ENCODE measurements at regions not wholly inside any gene's neighbourhood (a gene's known extent, or its start where the extent isn't known, plus 50 kb on each side); places are given as distances from the start of the nearest gene placed in this dataset.
"Not testable (repeated sequence)": the region's sequence is repeated elsewhere in the genome, so short reads cannot be mapped to it uniquely, and the experiment has no call there.

DNA sequence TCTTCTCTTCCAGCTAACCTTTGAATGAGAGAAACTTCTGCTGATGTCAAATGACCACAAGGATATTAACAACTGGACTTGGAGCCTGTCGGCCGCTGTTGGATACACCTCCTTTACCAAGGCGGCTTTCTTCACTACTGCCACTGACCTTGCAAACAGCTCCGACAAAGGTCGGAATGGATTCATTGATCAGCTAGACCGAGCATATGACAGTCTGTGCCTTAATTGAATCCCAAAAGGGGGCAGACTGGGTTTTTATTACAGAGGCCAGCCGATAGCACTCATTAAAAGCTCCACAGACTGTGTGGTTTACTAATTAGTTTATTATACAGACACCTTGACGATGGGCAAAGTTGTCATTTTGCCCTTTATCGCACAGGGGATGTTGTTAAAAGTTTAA is 394.5 kb downstream of the RERGL start:
- no peak for DNase-seq

DNA sequence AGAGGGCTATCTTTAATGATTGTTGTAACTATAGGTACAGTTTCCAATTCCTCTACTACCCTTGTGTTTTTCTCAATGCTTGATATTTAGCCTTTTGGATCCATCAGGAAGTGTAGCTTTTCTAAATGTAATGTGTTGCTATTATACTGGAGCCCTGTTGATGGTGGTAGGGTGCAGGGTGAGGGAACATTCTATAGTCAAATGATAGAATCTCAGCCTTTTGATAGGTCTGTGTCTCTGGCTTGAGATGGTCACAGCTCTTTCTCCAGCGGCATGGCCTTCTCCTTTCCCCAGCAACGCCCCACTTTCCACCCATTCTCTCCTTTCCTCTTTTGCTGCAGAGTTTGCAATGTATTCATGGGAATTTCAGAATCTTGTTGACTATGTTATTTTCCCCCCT is 398.6 kb downstream of the RERGL start:
- DNase-seq = no peak

DNA sequence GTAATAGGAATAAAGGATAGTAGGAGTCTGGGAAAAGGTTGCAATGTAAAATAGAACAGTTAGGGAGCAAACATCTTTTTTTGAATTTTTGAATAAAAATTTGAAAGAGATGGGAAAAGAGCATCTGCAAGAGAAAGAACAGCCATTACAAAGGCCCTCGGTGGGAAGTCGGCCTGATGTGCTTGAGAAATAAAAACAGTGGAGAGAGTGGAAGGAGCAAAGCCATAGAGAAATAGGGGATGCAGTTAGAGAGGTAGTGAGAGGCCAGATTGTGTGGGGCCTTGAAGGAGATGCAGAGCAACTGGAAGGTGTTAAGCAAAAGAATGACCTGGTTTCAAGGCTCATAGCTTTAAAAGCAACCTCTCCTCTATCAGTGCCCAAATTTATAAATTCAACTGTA is 409.8 kb downstream of the RERGL start:
- no peak for DNase-seq

DNA sequence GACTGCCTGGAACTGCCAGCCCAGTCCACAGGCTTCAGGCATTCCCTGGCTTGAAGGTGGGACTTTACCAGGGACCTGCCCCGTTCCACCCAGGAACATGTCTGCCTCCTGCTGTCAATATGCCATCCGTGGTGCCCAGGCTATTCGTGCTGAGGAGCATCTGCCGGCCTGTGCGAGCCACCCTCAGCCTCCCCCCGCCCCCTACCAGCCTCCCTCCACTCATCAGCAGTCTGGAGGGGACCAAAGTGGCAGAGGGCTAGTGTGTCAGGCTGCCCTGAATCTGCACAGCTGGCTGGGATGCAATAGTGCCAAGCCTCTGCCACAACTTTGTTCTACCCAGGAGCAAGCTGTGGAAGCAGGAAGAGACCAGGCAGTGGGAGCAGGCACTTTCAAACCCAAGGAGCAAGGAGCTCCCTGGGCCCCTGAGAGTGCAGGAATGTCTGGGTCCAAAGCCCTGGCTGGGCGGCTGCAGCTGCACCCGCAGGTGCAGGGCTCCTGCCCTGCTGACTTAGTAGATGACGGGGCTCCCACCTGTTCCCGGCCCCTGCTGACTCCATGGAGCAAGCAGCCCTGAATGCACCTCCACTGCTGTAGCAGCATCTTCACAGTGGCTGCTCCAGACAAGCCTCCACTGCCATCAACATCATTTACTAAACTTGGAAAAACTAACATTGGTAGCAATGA is 423.2 kb downstream of the RERGL start:
- no peak for DNase-seq

DNA sequence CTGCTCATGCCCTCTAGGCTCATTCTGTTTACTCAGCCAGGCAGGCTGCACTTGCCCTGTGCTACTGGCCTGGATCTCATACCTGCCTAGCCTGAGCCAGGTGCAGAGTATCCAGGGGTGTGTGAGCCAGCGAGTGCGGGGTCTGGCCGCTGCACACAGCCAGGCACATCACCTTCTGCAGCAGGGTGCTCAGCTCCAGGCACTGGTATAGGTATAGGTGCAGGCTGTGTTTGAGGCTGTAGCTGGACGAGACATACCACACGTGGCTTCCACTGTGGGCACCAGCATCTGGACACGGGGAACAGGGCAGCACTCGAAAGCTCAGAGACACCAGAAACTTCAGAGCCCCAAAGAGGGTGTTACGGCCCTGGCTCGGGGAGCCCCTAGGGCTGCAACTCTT is 424.2 kb downstream of the RERGL start:
- no peak for DNase-seq

DNA sequence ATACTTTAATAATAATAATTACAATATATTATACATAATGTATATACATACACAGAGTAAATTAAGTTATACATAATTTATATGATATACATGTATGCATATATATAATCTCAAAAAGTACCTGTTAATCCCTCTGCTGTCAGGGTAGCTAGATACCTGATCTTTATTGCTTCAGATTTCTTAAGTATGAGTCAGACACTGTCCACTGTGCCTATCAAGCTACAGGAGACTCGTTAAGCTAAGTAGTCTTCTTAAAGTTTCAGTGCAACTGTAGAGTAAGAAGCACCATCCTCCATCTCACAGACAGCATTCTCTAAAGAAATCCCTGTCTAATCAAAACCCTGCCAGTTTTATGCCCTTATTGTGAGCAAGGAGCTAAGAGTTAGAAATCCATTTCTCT is 428.7 kb downstream of the RERGL start:
- DNase-seq = no peak

DNA sequence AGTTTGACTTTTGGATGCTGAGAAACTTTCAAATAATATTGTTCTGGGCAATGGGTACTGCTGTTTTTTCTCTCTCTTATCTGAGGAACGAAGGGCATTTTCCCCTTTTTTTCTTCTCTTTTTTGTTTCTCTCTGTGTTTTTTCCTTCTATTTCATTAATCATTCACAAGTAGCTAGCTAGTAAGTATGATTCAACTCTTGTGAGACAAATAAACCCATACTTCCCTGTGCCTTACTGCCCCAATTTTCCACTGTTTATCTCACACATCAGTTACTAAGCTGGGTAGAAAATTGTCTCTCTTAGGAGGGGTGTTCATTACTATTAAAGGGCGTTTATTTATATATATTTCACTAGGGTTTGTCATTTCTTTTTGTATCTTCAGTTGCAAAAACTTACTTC is 437.6 kb downstream of the RERGL start:
- DNase-seq = no peak

DNA sequence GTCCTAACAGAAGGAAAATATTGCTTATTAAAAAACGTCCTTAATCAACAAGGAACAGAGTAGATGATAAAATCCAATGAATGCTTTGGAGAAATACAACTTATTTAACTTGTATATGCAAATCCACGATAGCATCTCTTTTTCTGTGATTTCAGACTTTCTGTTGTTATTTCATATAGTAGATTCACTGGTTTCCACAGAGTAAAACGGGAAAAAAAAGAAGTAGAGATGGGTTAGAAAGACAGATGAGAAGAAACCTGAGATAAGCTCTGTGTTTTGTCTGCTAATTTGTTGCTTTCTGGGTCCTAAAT is 447.7 kb downstream of the RERGL start:
- no peak for DNase-seq

DNA sequence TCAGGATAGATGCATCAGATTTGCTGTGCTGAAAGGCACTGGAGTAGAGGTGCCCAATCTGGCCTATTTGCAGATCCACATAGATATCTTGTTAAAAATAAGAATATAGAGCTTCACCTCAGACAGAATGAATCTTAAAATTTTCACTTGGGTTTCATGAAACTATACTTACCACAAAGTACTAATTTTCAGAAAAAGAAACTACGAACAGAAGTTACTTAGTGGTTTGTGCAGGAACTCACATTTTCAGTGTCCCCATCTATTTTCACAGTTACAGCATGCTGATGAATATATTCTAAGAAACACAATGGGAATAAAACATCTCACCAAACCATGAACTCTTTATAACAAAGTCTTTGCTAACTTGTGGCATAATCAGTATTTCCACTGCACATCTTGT is 449.4 kb downstream of the RERGL start:
- DNase-seq = no peak

DNA sequence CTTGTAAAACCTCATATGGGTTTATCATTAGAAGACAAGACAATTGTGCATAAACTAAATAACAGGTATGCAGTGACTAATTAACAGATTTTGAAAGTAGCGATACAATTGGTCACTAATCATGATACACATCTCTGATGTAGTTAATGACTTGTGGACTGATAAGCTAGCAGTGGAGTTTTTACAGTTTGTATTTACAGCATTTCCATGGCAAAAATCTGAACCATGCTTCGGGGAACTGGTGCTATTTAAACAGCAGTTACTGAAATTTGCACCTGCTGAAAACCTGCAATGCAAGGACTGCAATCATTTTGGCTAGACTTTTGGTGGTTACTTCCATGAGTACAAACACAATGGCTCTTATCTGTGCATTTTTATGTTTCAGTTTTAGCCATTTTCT is 471.2 kb downstream of the RERGL start:
- no peak for DNase-seq

DNA sequence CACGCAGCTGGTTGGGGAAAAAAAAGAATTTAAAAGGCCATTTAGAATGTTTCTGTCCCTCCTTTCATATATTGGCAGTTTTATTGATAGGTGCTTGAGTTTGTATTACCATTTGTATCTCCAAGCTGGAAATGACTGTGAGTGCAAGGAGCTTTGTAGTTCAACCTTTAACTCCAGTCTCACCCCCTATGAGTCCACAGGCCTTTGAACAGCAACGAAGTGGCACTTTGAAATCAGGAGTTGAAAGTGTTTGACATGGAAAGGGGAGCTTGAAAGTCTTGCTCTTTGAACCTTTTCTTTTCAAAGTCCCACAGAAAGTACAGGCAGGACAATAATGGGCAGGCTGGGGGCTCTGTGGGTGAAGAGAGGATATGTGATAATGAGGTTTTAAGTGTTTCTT is 480.3 kb downstream of the RERGL start:
- DNase-seq = no peak

DNA sequence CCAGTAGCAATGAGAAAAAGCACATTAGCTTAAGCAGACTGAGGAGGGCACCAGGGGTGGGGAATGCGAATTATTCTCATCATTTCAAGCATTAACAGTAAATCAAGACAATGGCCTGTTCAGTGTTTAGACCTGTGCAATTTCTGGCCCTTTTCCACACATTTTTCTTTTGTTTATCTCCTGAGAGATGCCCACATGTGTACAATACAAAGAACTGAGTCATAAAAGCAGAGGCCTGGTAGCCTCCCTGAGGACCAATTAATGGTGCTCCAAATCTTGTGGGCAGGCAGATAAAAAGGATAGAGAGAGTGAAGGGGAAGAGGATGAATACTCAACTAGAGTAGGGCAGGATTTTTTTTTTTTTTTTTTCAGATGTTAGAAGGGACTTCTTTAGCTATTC is 480.8 kb downstream of the RERGL start:
- DNase-seq = no peak

DNA sequence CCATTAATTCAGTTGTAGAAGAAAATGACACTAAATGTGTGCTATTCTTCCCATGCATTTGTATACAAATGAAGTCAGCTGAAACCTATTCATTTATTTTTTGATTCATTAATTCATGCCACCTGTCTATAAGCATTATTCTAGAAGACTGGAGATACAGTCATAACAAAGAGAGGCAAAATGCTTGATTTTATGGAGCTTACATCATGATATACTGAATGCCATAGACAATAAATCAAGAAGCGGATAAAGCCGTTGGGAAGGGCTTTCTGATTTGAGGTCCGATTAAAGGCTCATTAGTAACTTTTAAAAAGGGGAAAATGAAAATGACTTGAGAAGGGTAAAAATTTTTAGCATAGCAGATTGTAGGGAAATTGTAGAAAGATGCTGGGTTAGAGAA is 494.9 kb downstream of the RERGL start:
- no peak for DNase-seq

DNA sequence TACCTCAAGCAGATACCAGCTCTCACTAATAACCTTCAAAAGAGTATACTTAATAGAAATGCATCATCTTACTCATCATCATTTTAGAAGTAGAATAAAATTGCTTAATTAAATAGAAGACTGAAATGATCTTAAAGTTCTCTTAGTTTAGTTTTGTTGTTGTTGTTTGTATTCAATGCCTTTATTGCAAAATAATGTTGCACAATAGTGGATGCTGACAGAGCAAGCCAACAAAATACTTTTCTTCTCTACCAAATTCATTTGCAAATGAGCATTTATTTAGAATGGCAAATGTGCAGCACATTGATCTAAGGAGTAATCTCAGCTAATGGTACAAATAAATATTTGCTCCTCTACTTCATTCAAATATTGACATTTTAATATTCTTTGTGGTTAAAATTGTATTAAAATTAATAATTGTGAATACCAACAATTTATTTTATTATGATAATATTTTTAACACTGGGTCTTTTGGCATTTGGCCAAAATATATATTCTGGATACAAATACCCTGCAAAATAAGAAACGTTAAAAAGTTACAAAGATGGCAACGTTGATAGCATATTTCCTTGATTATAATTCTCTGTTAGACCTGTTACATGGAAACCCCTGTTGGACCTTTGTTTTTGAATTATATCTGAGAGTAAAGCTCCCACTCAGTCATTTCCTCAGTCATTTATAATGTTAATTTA is 496.1 kb downstream of the RERGL start:
- DNase-seq = no peak

DNA sequence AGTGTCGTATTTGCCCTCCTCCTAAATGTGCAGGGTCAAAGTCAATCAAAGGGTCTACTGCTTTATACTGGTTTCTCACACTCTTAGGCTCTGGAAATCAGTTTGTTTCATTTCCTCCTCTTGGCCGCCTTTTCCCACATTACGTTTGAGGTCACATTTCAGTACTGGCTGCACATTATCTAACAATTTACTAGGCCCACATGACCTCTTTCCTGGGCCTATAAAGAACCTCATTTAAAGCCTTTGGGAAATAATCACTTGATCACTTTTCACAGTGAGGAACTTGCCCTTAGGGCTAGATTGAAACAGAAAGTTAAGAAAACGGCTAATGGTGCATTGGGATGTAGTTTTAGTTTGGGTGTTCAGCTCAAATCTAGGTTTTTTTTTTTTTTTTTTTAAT is 497.5 kb downstream of the RERGL start:
- DNase-seq = no peak

DNA sequence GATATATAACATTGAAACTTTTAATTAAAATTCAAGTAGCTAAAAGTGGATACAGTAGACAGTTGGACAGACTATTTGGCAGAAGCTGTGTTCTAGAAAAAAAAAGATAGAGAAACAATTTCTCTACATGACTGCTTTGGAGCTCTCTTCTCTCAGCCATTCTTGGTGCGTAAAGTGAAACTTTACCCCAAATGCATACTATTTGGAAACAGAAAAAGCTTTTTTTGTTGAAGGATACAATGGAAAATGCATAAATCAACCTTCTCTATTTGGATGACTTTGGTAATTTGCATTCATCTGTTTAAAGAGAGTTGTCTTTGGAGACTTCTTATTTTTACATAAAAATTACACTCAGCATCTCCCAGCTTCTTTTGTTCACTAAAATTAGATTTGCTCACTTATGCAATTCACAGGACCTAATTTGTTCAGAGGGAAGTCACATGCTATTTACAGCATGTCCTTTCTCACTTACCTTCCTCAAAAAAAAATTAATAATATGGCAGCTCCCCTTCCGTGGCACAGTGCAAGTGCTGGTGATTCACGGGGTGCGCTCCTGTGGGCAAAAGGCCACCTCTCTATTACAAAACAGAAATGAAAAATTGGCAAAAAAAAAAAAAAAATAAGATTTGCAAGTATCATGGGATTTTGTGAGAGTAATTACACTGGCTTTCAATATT is 498.9 kb downstream of the RERGL start:
- no peak for DNase-seq

DNA sequence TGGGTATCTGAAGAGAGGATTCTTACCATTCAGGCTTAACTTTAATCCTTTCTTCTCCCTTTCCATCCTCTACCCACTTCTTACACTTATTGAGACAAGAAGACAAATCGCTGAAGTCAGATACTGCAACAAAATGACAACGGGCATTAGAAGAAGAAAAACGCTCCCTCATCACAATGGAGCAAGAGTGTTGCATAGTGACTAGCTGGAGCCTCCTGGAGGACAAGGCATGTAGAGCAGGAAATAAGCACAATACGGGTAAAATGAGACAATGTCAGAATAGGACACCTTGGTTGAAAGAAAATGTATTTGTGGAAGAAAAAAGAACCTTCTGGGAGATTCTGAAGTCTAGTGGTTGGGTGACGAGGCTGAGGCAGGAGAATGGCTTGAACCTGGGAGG is 501.0 kb downstream of the RERGL start:
- no peak for DNase-seq

DNA sequence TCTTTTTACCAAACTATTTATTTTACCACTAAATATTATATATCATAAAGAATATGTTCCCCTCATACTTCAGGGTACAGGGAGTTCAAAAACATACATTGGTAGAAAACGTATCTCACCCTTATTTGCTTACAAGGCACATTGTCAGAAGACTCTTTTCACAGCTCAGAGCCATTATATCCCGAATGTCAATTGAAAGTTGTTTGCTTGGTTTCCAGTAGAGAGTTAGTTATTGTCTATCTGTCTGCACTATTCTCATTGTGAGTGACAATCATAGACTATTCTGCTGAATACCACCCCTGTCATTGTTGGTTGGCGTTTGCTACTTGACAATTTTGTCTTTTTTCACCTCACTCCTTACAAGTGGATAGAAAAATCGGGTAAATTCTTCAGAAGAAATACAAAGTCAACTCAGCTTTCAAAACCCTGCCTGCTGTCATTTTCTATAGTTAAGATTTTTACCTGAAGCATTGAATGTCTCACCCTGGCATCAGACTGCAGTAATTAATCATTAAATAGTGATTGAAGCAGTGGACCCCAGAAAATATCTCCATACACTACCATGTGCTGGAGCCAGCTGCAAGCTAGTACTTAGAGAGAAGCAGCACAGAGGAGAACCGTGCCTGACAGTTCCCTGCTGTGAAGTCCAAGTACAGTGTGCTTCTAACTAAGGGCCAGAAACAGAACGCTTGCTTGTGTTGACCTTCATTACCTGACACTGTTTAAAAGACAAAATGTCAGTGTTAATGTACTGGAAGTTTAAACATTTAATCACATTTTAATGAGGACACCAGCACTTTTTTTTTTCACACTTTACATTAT is 510.6 kb downstream of the RERGL start:
- DNase-seq = no peak

DNA sequence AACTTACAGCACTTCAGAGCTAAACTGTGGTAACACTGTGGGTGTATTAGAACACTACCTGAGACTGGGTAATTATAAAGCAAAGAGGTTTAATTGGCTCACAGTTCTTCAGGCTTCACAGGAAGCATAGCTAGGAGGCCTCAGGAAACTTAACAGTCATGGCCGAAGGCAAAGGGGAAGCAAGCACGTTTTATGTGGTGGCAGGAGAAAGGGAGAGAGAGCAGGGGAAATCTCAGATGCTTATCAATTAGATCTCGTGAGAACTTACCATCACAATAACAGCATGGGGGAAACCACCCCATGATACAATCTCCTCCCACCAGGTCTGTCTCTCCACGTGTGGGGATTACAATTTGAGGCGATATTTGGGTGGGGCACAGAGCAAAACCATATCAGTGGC is 512.6 kb downstream of the RERGL start:
- DNase-seq = no peak

DNA sequence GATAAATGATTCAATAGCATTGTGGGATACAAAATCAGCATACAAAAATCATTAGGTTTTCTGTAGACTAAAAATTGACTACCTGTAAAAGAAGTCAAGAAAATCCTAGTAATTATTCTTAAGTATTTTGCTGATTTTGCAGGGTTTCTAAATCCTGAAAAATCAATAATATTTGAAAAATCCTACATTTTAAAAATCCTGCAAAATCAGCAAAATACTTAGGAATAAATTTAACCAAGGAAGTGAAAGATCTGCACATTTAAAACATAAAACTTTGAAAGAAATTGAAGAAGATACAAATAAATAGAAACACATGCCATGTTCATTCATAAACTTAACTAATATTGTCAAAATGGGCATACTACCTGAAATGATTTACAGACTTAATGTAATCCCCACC is 517.7 kb downstream of the RERGL start:
- no peak for DNase-seq

DNA sequence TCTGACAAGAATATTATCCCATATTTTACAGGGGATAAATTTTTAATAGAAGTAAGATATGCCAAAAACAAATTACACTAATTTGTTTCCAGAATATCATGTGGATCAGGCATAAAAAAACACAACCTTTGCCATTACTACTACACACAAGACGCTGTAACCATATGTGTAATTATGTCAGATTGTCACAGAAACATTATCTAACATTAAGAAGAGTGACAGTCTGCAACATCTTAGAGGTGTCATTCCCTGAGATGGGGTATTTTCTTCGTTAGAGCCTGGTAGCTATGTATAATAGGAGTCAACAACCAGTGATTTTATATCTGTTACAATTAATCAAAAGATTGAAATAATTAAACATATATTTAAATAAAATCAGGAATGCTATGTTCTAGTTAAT is 518.9 kb downstream of the RERGL start:
- no peak for DNase-seq

DNA sequence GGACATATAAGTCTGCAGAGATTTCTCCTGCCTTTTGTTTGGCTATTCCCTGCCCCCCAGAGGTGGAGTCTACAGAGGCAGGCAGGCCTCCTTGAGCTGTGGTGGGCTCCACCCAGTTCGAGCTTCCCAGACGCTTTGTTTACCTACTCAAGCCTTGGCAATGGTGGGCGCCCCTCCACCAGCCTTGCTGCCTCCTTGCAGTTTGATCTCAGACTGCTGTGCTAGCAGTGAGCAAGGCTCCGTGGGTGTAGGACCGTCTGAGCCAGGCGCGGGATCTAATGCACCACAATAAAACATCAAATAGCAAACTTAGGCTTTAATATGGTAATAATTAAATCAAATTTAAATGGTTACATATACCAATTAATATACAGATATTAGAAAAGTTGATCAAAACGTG is 525.4 kb downstream of the RERGL start:
- not testable (repeated sequence) for DNase-seq

DNA sequence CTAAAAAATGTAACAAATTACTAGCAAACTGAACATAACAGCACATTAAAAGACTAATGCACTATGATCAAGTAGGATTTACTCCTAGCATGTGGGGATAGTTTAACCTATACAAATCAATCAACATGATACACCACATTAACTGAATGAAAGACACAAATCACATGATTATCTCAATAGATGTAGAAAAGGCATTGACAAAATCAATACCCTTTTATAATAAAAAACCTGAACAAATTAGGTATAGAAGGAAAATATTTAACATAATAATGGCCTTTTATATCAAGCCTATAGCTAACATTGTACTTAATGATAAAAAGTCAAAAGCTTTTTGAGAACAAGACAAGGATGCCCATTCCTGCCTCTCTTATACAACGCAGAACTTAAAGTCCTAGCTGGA is 540.0 kb downstream of the RERGL start:
- DNase-seq = no peak

DNA sequence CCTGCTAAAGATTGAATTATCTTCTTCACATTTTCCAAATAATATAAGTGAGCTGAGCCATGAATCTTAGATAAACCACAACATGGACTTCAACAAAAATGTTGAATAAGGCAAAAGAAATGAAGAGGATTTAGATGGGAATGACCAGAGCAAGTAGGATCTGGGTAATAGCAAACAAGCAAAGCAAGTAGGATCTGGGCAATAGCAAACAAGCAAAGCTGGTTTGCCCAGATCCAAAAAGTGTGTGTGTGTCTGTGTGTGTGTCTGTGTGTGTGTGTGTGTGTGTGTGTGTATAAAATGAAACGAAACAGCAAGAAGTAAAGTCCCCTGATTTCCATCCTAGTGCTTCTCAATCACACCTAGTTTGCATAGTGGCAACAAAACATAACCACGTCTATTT is 549.1 kb downstream of the RERGL start:
- DNase-seq = no peak

All from KG1 (cell line).